ENCODE measurements at regions not wholly inside any gene's neighbourhood (a gene's known extent, or its start where the extent isn't known, plus 50 kb on each side); places are given as distances from the start of the nearest gene placed in this dataset.

- DNase-seq (ENCODE audit: low read depth in 1 of 2, low spot score in 1 of 2): no peak
Measured at GRCh38 chr2:7986431-7986830, 695.4 kb upstream of the ID2 start.

GRCh38 chr2:7987992-7988391 lies 693.9 kb upstream of the ID2 start:
- no peak for DNase-seq (ENCODE audit: low read depth in 1 of 2, low spot score in 1 of 2)

- DNase-seq (ENCODE audit: low read depth in 1 of 2, low spot score in 1 of 2): no peak
Measured at GRCh38 chr2:7988440-7988839, 693.4 kb upstream of the ID2 start.

GRCh38 chr2:7989823-7990222 lies 692.0 kb upstream of the ID2 start:
- DNase-seq (ENCODE audit: low read depth in 1 of 2, low spot score in 1 of 2): no peak

- no peak for DNase-seq (ENCODE audit: low read depth in 1 of 2, low spot score in 1 of 2)
Measured at GRCh38 chr2:7992612-7993602, 688.9 kb upstream of the ID2 start.

GRCh38 chr2:7994397-7994951 lies 687.4 kb upstream of the ID2 start:
- no peak for DNase-seq (ENCODE audit: low read depth in 1 of 2, low spot score in 1 of 2)

GRCh38 chr2:7997279-7997678 lies 684.6 kb upstream of the ID2 start:
- no peak for DNase-seq (ENCODE audit: low read depth in 1 of 2, low spot score in 1 of 2)

GRCh38 chr2:7999683-8000476 lies 682.0 kb upstream of the ID2 start:
- DNase-seq (ENCODE audit: low read depth in 1 of 2, low spot score in 1 of 2): no peak

GRCh38 chr2:8000870-8001269 lies 681.0 kb upstream of the ID2 start:
- no peak for DNase-seq (ENCODE audit: low read depth in 1 of 2, low spot score in 1 of 2)

GRCh38 chr2:8002765-8003393 lies 679.0 kb upstream of the ID2 start:
- DNase-seq (ENCODE audit: low read depth in 1 of 2, low spot score in 1 of 2): no peak

- no peak for DNase-seq (ENCODE audit: low read depth in 1 of 2, low spot score in 1 of 2)
Measured at GRCh38 chr2:8003462-8004075, 678.3 kb upstream of the ID2 start.

GRCh38 chr2:8004250-8004681 lies 677.6 kb upstream of the ID2 start:
- DNase-seq (ENCODE audit: low read depth in 1 of 2, low spot score in 1 of 2): no peak

- no peak for DNase-seq (ENCODE audit: low read depth in 1 of 2, low spot score in 1 of 2)
Measured at GRCh38 chr2:8006181-8006580, 675.7 kb upstream of the ID2 start.

- no peak for DNase-seq (ENCODE audit: low read depth in 1 of 2, low spot score in 1 of 2)
Measured at GRCh38 chr2:8006626-8007025, 675.2 kb upstream of the ID2 start.

GRCh38 chr2:8009010-8009597 lies 672.8 kb upstream of the ID2 start:
- no peak for DNase-seq (ENCODE audit: low read depth in 1 of 2, low spot score in 1 of 2)

- DNase-seq (ENCODE audit: low read depth in 1 of 2, low spot score in 1 of 2): no peak
Measured at GRCh38 chr2:8015848-8016600, 665.8 kb upstream of the ID2 start.

- no peak for DNase-seq (ENCODE audit: low read depth in 1 of 2, low spot score in 1 of 2)
Measured at GRCh38 chr2:8016688-8017087, 665.2 kb upstream of the ID2 start.

- no peak for DNase-seq (ENCODE audit: low read depth in 1 of 2, low spot score in 1 of 2)
Measured at GRCh38 chr2:8018956-8019355, 662.9 kb upstream of the ID2 start.

GRCh38 chr2:8019934-8020333 lies 661.9 kb upstream of the ID2 start:
- DNase-seq (ENCODE audit: low read depth in 1 of 2, low spot score in 1 of 2): no peak

GRCh38 chr2:8021921-8022320 lies 659.9 kb upstream of the ID2 start:
- no peak for DNase-seq (ENCODE audit: low read depth in 1 of 2, low spot score in 1 of 2)
